ENCODE measurements at regions not wholly inside any gene's neighbourhood (a gene's known extent, or its start where the extent isn't known, plus 50 kb on each side); places are given as distances from the start of the nearest gene placed in this dataset.
"Not testable (repeated sequence)": the region's sequence is repeated elsewhere in the genome, so short reads cannot be mapped to it uniquely, and the experiment has no call there.

DNA sequence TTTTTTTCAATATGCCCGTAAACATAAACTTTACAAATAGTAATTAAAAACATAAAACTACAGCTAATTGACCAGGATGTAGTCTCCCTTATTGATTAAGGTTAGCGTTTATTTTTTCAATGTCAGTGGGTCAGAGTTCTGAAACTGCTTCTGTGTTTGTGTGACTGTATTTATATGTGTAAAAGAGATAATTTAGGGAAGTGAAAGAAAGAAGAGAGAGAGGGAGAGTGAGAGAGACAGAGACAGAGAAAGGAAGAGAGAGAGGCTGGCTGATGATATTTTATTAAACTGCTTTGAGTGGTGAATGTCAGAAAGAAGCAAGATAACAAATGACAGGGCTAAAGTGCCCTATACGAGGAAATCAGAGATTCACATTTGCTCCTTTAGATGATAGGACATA is 266.1 kb upstream of the PTCHD4 start:
- Histone ChIP-seq H3K4me1 (no peaks in the 10 kb centered on the region), H3K9me3 (no peaks in the 10 kb centered on the region), H3K36me3 (no peaks in the 10 kb centered on the region), H3K27ac (no peak overlapping the region), H3K4me3 (no peak overlapping the region), H3K27me3 (no peaks in the 10 kb centered on the region)
- DNase-seq = no peak
- intact Hi-C loops (cut with DNase I; ENCODE audit: low total_unique reads) = no loop called here
- TF ChIP-seq, protein P1, sequence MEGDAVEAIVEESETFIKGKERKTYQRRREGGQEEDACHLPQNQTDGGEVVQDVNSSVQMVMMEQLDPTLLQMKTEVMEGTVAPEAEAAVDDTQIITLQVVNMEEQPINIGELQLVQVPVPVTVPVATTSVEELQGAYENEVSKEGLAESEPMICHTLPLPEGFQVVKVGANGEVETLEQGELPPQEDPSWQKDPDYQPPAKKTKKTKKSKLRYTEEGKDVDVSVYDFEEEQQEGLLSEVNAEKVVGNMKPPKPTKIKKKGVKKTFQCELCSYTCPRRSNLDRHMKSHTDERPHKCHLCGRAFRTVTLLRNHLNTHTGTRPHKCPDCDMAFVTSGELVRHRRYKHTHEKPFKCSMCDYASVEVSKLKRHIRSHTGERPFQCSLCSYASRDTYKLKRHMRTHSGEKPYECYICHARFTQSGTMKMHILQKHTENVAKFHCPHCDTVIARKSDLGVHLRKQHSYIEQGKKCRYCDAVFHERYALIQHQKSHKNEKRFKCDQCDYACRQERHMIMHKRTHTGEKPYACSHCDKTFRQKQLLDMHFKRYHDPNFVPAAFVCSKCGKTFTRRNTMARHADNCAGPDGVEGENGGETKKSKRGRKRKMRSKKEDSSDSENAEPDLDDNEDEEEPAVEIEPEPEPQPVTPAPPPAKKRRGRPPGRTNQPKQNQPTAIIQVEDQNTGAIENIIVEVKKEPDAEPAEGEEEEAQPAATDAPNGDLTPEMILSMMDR (IDR thresholded peaks at IDR 0.05) = no peak

DNA sequence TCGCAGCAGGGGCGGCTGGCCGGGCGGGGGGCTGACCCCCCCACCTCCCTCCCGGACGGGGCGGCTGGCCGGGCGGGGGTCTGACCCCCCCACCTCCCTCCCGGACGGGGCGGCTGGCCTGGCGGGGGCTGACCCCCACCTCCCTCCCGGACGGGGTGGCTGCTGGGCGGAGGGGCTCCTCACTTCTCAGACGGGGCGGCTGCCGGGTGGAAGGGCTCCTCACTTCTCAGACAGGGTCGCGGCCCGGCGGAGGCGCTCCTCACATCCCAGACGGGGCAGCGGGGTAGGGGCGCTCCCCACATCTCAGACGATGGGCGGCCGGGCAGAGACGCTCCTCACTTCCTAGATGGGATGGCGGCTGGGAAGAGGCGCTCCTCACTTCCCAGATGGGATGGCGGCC is 260.2 kb upstream of the PTCHD4 start:
- H3K4me3 ChIP-seq; H3K9me3 ChIP-seq; H3K27me3 ChIP-seq; H3K36me3 ChIP-seq; intact Hi-C loops (cut with DNase I; ENCODE audit: low total_unique reads); H3K27ac ChIP-seq; H3K4me1 ChIP-seq; DNase-seq: not testable (repeated sequence)

DNA sequence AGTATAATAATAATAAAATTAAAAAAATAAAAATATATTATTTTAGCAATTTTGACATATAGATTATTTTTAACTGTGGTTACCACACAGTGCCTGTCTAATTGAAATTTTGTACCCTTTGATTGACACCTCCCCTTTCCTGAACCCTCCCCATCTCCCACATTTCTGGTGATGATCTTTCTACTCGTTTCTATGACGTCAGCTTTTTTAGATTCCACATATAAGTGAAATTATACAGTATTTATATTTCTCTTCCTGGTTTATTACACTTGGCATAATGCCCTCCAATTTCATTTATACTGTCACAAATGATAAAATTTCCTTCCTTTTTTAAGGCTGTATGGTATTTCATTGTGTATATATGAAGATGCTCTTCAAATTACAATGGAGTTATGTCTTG is 258.1 kb upstream of the PTCHD4 start:
- no peak for DNase-seq
- no peaks in the 10 kb centered on the region for H3K4me1 ChIP-seq
- TF ChIP-seq, protein P1 (IDR thresholded peaks at IDR 0.05) = no peak
- no peak overlapping the region for H3K27ac ChIP-seq
- H3K9me3 ChIP-seq = no peaks in the 10 kb centered on the region
- no peak overlapping the region for H3K4me3 ChIP-seq
- H3K36me3 ChIP-seq = no peaks in the 10 kb centered on the region
- intact Hi-C loops (cut with DNase I; ENCODE audit: low total_unique reads) = no loop called here
- no peaks in the 10 kb centered on the region for H3K27me3 ChIP-seq

DNA sequence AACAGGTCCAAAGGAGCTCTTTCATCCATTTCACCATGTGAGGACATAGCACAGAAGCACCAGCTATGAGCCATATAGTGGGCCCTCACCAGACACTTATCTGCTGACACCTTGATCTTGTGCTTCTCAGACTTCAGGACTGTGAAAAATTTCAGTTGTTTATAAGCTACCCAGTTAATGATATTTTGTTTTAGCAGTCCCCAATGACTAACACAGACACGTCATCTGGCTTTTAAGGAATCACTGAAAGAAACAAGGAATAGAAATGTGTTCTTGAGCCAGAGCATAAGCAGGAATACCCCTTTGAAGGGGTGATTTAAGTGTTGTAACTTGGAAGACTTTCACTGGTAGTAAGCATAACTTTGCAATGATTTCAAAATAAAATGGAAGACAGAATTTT is 214.7 kb upstream of the PTCHD4 start:
- Histone ChIP-seq H3K27me3 (no peaks in the 10 kb centered on the region), H3K4me3 (no peak overlapping the region), H3K27ac (no peak overlapping the region), H3K9me3 (no peaks in the 10 kb centered on the region), H3K36me3 (no peaks in the 10 kb centered on the region), H3K4me1 (no peaks in the 10 kb centered on the region)
- DNase-seq = no peak
- intact Hi-C loops (cut with DNase I; ENCODE audit: low total_unique reads) = no loop called here
- TF ChIP-seq, protein P1 (IDR thresholded peaks at IDR 0.05) = no peak

DNA sequence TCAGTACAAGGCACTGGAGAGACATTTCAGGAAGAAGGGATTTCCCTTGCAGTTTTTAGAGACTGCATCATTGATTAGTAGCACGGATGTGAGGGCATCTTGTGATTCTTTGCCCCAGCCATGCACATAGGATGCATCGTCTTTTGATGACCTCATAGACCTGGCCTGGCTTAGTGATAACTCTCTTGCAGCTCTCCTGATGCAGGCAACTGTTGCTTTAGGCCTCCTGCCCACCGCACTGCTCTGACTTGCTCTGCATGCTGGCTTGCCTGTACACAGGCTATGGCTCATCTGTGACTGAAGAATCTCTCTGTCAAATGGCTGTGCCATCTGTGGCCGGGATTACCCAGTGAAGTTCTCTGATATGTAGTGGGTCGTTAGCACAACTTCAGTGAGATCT is 207.7 kb upstream of the PTCHD4 start:
- no peaks in the 10 kb centered on the region for H3K27me3 ChIP-seq
- TF ChIP-seq, protein P1 (IDR thresholded peaks at IDR 0.05) = no peak
- no peak overlapping the region for H3K4me3 ChIP-seq
- no peak for DNase-seq
- H3K9me3 ChIP-seq = no peaks in the 10 kb centered on the region
- no peak overlapping the region for H3K27ac ChIP-seq
- intact Hi-C loops (cut with DNase I; ENCODE audit: low total_unique reads) = no loop called here
- no peaks in the 10 kb centered on the region for H3K4me1 ChIP-seq
- H3K36me3 ChIP-seq = no peaks in the 10 kb centered on the region

DNA sequence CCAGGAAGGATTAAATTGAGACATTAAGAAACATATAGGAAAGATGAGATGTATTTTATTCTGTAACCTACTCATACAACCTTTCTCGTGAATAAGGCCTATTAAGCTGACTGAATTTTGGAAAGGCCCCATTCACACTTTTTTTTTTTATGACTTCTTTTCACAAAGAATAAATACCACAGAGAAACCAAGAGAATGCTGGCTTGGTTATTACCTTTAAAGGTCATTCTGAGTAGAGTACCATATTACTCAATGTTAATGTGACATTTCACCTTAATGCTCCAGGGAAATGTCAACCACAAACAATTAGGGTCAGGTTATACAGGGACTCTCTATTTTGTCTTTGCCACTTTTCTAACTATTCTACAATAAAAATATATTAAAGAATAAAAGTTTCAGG is 204.9 kb upstream of the PTCHD4 start:
- Histone ChIP-seq H3K36me3 (no peaks in the 10 kb centered on the region), H3K4me3 (no peak overlapping the region), H3K9me3 (no peaks in the 10 kb centered on the region), H3K27me3 (no peaks in the 10 kb centered on the region), H3K27ac (no peak overlapping the region), H3K4me1 (no peaks in the 10 kb centered on the region)
- intact Hi-C loops (cut with DNase I; ENCODE audit: low total_unique reads) = no loop called here
- TF ChIP-seq, protein P1 (IDR thresholded peaks at IDR 0.05) = no peak
- DNase-seq = no peak
